ENCODE measurements at regions not wholly inside any gene's neighbourhood (a gene's known extent, or its start where the extent isn't known, plus 50 kb on each side); places are given as distances from the start of the nearest gene placed in this dataset.

- DNase-seq = no peak
Observed at GRCh38 chr13:62960723-62961122, 1545.1 kb upstream of the PCDH20 start.

GRCh38 chr13:62933809-62934208, 1518.2 kb upstream of the PCDH20 start:
- no peak for DNase-seq

- DNase-seq = no peak
Observed at GRCh38 chr13:62932256-62932883, 1516.7 kb upstream of the PCDH20 start.

- no peak for DNase-seq
Observed at GRCh38 chr13:62931853-62932252, 1516.2 kb upstream of the PCDH20 start.

- no peak for DNase-seq
Observed at GRCh38 chr13:62924395-62924794, 1508.7 kb upstream of the PCDH20 start.

GRCh38 chr13:62920159-62920558, 1504.5 kb upstream of the PCDH20 start:
- DNase-seq = no peak

GRCh38 chr13:62919491-62919890, 1503.8 kb upstream of the PCDH20 start:
- DNase-seq = no peak

- DNase-seq = no peak
Observed at GRCh38 chr13:62910541-62911060, 1495.0 kb upstream of the PCDH20 start.

- no peak for DNase-seq
Observed at GRCh38 chr13:62908321-62908720, 1492.7 kb upstream of the PCDH20 start.

GRCh38 chr13:62906896-62907295, 1491.2 kb upstream of the PCDH20 start:
- no peak for DNase-seq

GRCh38 chr13:62906469-62906868, 1490.8 kb upstream of the PCDH20 start:
- DNase-seq = no peak

- DNase-seq = no peak
Observed at GRCh38 chr13:62887046-62887445, 1471.4 kb upstream of the PCDH20 start.

GRCh38 chr13:62879071-62879470, 1463.4 kb upstream of the PCDH20 start:
- DNase-seq = no peak

GRCh38 chr13:62875118-62875640, 1459.5 kb upstream of the PCDH20 start:
- DNase-seq = no peak

GRCh38 chr13:62850331-62850730, 1434.7 kb upstream of the PCDH20 start:
- no peak for DNase-seq

- no peak for DNase-seq
Observed at GRCh38 chr13:62847520-62847919, 1431.9 kb upstream of the PCDH20 start.

- DNase-seq = no peak
Observed at GRCh38 chr13:62846302-62846701, 1430.7 kb upstream of the PCDH20 start.

- DNase-seq = no peak
Observed at GRCh38 chr13:62839338-62839737, 1423.7 kb upstream of the PCDH20 start.

- DNase-seq = no peak
Observed at GRCh38 chr13:62838929-62839328, 1423.3 kb upstream of the PCDH20 start.

- DNase-seq = no peak
Observed at GRCh38 chr13:62837895-62838294, 1422.2 kb upstream of the PCDH20 start.

GRCh38 chr13:62829486-62829885, 1413.8 kb upstream of the PCDH20 start:
- no peak for DNase-seq

GRCh38 chr13:62799931-62800436, 1384.3 kb upstream of the PCDH20 start:
- DNase-seq = no peak

- DNase-seq = no peak
Observed at GRCh38 chr13:62799038-62799535, 1383.4 kb upstream of the PCDH20 start.

GRCh38 chr13:62793850-62794249, 1378.2 kb upstream of the PCDH20 start:
- no peak for DNase-seq

GRCh38 chr13:62781866-62782265, 1366.2 kb upstream of the PCDH20 start:
- DNase-seq = no peak
